ENCODE measurements at regions not wholly inside any gene's neighbourhood (a gene's known extent, or its start where the extent isn't known, plus 50 kb on each side); places are given as distances from the start of the nearest gene placed in this dataset.

- TF ChIP-seq CTCF (IDR thresholded peaks at IDR 0.05; ENCODE audit: insufficient read depth, low read length) = no peak
- no peak for DNase-seq (ENCODE audit: low read depth)
- no peak overlapping the region for H3K4me3 ChIP-seq (ENCODE audit: low read depth, low read length)
Measured at GRCh38 chr20:11355345-11355744, 562.3 kb upstream of the BTBD3 start.

GRCh38 chr20:11356061-11356460, 561.6 kb upstream of the BTBD3 start:
- TF ChIP-seq CTCF (IDR thresholded peaks at IDR 0.05; ENCODE audit: insufficient read depth, low read length) = no peak
- H3K4me3 ChIP-seq (ENCODE audit: low read depth, low read length) = no peak overlapping the region
- DNase-seq (ENCODE audit: low read depth) = no peak

GRCh38 chr20:11362450-11362849, 555.2 kb upstream of the BTBD3 start:
- DNase-seq (ENCODE audit: low read depth) = no peak
- TF ChIP-seq CTCF (IDR thresholded peaks at IDR 0.05; ENCODE audit: insufficient read depth, low read length) = no peak
- H3K4me3 ChIP-seq (ENCODE audit: low read depth, low read length) = no peak overlapping the region

DNA sequence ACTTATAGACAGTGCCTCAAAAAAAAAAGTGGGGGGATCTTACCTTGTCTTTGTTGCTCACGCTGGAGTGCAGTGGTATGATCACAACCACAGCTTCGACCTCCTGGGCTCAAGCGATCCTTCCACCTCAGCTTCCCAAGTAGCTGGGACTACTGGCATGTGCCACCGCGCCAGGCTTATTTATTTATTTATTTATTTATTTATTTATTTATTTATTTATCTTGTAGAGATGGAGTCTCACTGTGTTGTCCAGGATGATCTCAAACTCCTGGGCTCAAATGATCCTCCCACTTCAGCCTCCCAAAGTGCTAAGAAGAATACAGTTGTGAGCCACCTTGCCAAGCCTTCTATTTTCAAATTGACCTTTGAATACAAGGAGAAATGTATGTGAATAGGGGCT, 553.0 kb upstream of the BTBD3 start:
- no peak overlapping the region for H3K4me3 ChIP-seq (ENCODE audit: low read depth, low read length)
- no peak for DNase-seq (ENCODE audit: low read depth)
- TF ChIP-seq CTCF (IDR thresholded peaks at IDR 0.05; ENCODE audit: insufficient read depth, low read length) = no peak

- no peak for DNase-seq (ENCODE audit: low read depth)
- no peak for TF ChIP-seq CTCF (IDR thresholded peaks at IDR 0.05; ENCODE audit: insufficient read depth, low read length)
Measured at GRCh38 chr20:11366660-11367059, 551.0 kb upstream of the BTBD3 start.

DNA sequence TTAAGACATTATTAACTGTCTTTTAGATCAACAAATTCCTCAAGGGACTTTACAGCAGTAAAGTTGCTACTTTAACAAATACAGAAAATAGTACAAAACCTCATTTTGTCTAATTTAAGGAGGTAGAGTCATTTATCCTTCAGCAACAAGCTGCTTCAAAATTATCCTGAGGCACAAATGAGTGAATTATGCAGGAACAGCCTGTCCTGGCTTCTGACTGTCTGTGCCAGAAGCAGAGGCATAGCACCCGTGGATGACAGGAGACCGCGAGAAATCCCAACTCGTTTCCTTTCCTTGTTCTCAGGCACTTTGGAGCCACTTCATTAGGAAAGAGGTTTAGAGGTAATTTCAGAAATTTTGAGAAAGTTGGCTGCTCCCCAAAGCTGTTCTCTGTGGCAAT, 549.2 kb upstream of the BTBD3 start:
- no peak for DNase-seq (ENCODE audit: low read depth)
- H3K4me3 ChIP-seq (ENCODE audit: low read depth, low read length) = no peak overlapping the region
- TF ChIP-seq CTCF (IDR thresholded peaks at IDR 0.05; ENCODE audit: insufficient read depth, low read length) = no peak

More at GRCh38 chr20:11366660-11367059, 551.0 kb upstream of the BTBD3 start:
- no peak overlapping the region for H3K4me3 ChIP-seq (ENCODE audit: low read depth, low read length)

DNA sequence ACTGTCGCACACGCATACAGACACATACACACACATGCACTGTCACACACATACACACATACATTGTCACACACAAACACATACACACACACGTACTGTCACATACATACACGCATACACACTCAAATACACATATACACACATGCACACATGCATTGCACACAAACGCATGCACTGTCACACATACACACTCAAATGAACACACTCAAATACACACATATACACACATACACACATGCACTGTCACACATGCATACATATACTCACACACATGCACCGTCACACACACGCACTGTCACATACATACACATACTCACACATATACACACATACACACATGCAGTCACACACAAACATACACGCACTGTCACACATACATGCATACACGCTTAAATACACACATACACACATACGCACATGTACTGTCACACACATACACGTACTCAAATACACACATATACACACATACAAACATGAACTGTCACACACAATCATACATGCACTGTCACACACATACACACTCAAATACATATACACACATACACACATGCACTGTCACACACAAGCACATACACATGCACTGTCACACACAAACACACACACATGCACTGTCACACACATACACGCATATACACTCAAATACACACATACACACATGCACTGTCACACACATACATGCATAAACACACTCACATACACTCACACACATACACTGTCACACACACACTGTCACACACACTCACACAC, 548.6 kb upstream of the BTBD3 start:
- no peak overlapping the region for H3K4me3 ChIP-seq (ENCODE audit: low read depth, low read length)
- DNase-seq (ENCODE audit: low read depth) = no peak
- TF ChIP-seq CTCF (IDR thresholded peaks at IDR 0.05; ENCODE audit: insufficient read depth, low read length) = no peak

All from fibroblast of the aortic adventitia (primary cell).